Endothelial cell (in vitro differentiated cells): ENCODE measurements at regions not wholly inside any gene's neighbourhood (a gene's known extent, or its start where the extent isn't known, plus 50 kb on each side); places are given as distances from the start of the nearest gene placed in this dataset.

Experiments
- DNase-seq: peaks from one replicate; pipeline ENCODE4 v3.0.0; 2021; ENCODE audit warnings: low spot score
- H3K27ac Mint-ChIP-seq: one replicate; pipeline ENCODE4 v1.8.0; 2021; ENCODE audit warnings: mixed read lengths, inconsistent platforms; ENCODE audit not compliant: unreplicated experiment
- H3K27me3 Mint-ChIP-seq: one replicate; pipeline ENCODE4 v1.8.0; 2021; ENCODE audit warnings: mild to moderate bottlenecking, moderate library complexity, mixed read lengths, inconsistent platforms; ENCODE audit not compliant: unreplicated experiment
- H3K36me3 Mint-ChIP-seq: one replicate; pipeline ENCODE4 v1.8.0; 2021; ENCODE audit warnings: mild to moderate bottlenecking, low read depth, mixed read lengths, inconsistent platforms; ENCODE audit not compliant: unreplicated experiment
- H3K4me1 Mint-ChIP-seq: one replicate; pipeline ENCODE4 v1.8.0; 2021; ENCODE audit warnings: mild to moderate bottlenecking, mixed read lengths, inconsistent platforms; ENCODE audit not compliant: unreplicated experiment
- H3K4me3 Mint-ChIP-seq: one replicate; pipeline ENCODE4 v1.8.0; 2021; ENCODE audit warnings: mild to moderate bottlenecking, mixed read lengths, inconsistent platforms; ENCODE audit not compliant: unreplicated experiment
- H3K9me3 Mint-ChIP-seq: one replicate; pipeline ENCODE4 v1.8.0; 2021; ENCODE audit warnings: mixed read lengths, inconsistent platforms; ENCODE audit not compliant: unreplicated experiment
- TF ChIP-seq, protein P1 (sequence below): fragments of 200-600 bp; sonication (generic); IDR thresholded peaks from one replicate; pipeline ENCODE4 v1.5.0; 2021; ENCODE audit warnings: antibody characterized with exemption; ENCODE audit not compliant: unreplicated experiment

DNA sequence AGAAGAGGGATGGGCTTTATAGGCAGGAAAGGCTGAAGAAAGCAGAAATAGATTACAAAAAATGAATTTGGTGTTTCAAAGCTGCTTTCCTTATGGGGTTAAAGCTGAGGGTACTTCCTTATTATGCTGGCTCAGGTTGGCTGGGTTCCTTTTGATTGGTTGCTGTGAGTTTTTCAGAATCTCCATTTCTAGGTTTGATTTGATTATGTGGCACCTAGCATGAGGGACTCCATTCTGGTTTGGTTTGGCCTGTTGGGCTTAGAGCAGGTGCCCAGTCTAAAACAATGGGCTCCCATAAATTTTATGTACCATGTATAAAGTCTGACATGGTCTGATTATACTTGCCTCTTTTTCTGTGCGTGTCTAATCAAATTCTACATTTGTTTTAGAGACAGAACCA is 362.7 kb downstream of the CXCL12 start:
- TF ChIP-seq, protein P1, sequence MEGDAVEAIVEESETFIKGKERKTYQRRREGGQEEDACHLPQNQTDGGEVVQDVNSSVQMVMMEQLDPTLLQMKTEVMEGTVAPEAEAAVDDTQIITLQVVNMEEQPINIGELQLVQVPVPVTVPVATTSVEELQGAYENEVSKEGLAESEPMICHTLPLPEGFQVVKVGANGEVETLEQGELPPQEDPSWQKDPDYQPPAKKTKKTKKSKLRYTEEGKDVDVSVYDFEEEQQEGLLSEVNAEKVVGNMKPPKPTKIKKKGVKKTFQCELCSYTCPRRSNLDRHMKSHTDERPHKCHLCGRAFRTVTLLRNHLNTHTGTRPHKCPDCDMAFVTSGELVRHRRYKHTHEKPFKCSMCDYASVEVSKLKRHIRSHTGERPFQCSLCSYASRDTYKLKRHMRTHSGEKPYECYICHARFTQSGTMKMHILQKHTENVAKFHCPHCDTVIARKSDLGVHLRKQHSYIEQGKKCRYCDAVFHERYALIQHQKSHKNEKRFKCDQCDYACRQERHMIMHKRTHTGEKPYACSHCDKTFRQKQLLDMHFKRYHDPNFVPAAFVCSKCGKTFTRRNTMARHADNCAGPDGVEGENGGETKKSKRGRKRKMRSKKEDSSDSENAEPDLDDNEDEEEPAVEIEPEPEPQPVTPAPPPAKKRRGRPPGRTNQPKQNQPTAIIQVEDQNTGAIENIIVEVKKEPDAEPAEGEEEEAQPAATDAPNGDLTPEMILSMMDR: no peak
- H3K36me3 Mint-ChIP-seq: no peaks in the 10 kb centered on the region
- no peak overlapping the region for H3K27ac Mint-ChIP-seq
- H3K9me3 Mint-ChIP-seq: no peaks in the 10 kb centered on the region
- H3K27me3 Mint-ChIP-seq: no peaks in the 10 kb centered on the region
- DNase-seq: no peak
- H3K4me3 Mint-ChIP-seq: no peak overlapping the region
- peaks cover 3% of the 10 kb centered on the region for H3K4me1 Mint-ChIP-seq

DNA sequence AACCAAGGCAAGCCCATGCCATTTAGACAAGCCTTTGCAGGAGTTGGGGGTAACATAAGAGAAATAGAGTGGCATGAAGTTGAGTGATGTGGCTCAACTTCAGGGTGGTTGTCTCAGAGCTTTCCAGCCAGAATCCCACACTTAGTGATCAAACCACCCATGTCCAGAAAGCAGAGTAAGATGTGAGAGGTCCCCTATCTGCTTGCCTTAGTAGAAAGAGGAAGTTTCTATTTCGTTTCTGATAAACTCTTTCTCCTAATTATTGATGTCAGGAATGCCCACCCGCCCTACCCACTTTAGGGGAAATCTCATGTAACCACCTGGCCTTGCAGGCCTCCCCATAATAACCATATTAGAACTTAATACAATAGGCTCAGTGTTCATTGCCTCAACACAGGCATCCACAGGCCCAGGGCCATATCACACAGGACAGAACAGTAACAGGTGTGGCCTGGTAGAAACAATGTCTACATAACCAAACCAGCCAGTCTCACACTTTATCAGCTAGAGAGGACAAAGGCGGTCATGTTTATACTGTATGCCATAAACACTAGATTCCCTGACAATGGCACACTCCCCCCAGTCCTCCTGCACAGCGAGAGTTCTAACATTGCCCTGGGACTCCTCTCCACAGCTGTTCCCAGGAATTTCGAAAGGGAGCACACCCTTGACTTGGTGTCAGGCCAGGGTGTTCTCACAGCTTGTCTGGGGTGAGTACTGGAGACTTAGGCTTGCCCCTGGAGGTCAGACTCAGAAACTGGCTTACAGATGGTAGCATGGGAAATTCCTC is 364.4 kb downstream of the CXCL12 start:
- no peaks in the 10 kb centered on the region for H3K4me1 Mint-ChIP-seq
- TF ChIP-seq, protein P1: no peak
- no peak for DNase-seq
- no peaks in the 10 kb centered on the region for H3K36me3 Mint-ChIP-seq
- no peaks in the 10 kb centered on the region for H3K9me3 Mint-ChIP-seq
- no peaks in the 10 kb centered on the region for H3K27me3 Mint-ChIP-seq
- H3K4me3 Mint-ChIP-seq: no peak overlapping the region
- no peak overlapping the region for H3K27ac Mint-ChIP-seq

DNA sequence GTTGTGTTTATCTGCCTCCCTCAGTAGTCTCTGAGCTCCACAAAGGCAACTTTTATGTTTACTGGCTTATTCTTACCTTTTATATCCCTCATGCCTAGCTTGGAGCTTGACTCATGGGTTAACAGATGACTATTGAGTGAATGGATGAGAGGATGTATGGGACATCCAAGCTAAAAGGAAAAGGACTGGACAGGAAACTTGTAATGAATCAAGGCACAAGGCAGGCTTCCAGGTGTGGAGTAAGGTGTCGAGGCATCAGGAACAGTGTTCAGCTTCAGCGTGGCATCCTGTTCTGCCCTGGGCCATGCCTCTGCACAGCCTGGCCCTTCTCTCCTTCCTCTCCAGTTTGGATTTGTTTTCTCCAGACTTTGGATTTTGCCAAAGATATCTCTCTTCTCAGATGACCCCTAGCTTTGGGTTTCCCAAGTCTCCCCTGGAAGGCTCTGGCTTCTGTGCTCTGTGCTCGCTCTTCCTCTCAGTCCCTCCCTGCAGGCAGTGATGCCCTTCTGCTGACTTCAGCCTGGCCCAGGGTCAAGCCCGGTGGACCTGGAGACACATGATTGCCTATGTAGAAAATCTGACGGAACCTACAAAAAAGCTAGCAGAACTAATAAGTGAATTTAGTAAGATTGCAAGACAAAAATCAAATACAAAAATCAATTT is 367.3 kb downstream of the CXCL12 start:
- DNase-seq: no peak
- H3K4me3 Mint-ChIP-seq: no peak overlapping the region
- H3K36me3 Mint-ChIP-seq: no peaks in the 10 kb centered on the region
- TF ChIP-seq, protein P1: no peak
- H3K4me1 Mint-ChIP-seq: no peaks in the 10 kb centered on the region
- H3K27ac Mint-ChIP-seq: no peak overlapping the region
- H3K9me3 Mint-ChIP-seq: no peaks in the 10 kb centered on the region
- no peaks in the 10 kb centered on the region for H3K27me3 Mint-ChIP-seq

DNA sequence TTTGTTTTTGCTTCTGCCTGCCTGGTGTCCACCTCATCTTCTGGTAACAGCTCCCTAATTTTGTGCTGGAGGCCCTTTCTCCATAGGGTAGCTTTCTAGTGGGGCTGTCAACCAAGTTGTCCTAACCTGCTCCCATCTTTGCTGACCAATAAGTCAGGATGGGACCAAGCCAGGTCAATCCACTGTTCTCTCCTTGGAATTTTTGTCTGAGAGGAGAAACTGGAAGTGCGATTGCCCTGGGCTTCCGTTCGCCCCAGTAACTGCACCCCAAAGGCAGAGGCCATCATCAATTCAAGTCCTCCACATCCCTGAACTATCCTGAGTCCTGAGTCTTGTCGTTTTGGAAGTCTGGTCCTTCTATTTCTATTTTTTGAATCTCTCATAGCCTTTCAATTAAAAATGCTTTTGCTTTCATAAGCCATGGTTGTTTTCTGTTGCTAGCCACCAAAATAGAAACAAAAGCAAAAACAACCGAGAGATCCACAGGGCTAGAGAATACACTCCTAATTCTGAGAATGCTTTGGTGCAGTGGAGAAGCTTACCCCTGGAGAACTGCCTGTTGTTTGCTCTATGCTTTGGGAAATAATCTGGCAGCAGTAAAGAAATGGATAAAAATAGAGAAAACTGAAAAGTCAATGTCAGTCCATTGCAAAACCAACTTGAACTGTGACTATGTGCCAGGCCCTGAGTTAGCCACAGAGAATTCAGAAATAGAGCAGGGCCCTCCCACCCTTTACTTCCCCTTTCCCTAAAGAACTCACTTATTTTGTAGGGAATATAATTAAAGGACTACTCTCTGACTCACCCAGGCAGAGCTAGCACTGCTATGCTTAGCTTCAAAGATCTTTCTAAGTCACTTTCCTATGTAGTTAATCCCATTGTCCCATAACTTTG is 368.1 kb downstream of the CXCL12 start:
- TF ChIP-seq, protein P1: no peak
- DNase-seq: no peak
- Mint-ChIP-seq H3K27ac (no peak overlapping the region), H3K4me1 (no peaks in the 10 kb centered on the region), H3K36me3 (no peaks in the 10 kb centered on the region), H3K4me3 (no peak overlapping the region), H3K9me3 (no peaks in the 10 kb centered on the region), H3K27me3 (no peaks in the 10 kb centered on the region)
